OCI-LY1 (cell line): ENCODE measurements at regions not wholly inside any gene's neighbourhood (a gene's known extent, or its start where the extent isn't known, plus 50 kb on each side); places are given as distances from the start of the nearest gene placed in this dataset.

Source experiments
- CTCF ChIP-seq: fragments of 200-600 bp; sonication (generic), shearing (Covaris generic); IDR thresholded peaks from 2 replicates; pipeline ENCODE4 v1.5.1; 2017; ENCODE audit warnings: mild to moderate bottlenecking, antibody characterized with exemption, low read length, moderate library complexity, mixed read lengths
- EZH2 ChIP-seq: fragments of 200-600 bp; sonication (generic), shearing (Covaris generic); IDR thresholded peaks from 2 replicates; pipeline ENCODE4 v1.8.0; 2017; ENCODE audit warnings: borderline replicate concordance, mixed run types, mild to moderate bottlenecking, antibody characterized with exemption, low read length, moderate library complexity, mixed read lengths

GRCh38 chr16:60905811-60906210 lies 1130.4 kb downstream of the CDH8 start:
- TF ChIP-seq CTCF (no peak), EZH2 (no peak)
